Skeletal muscle tissue (tissue), 3 donors: ENCODE measurements at regions not wholly inside any gene's neighbourhood (a gene's known extent, or its start where the extent isn't known, plus 50 kb on each side); places are given as distances from the start of the nearest gene placed in this dataset.

Experiments used
- H3K27ac ChIP-seq: one replicate; pipeline ENCODE4 v1.7.0; 2013; ENCODE audit warnings: mild to moderate bottlenecking, low read depth, low read length, inconsistent platforms
- H3K27me3 ChIP-seq, 3 donors: one replicate each; pipeline ENCODE4 v1.7.0; 2013; ENCODE audit warnings: low read length in 3 of 3; ENCODE audit not compliant: control insufficient read depth in 3 of 3, insufficient read depth in 3 of 3
- H3K36me3 ChIP-seq, 3 donors: one replicate each; pipeline ENCODE4 v1.7.0; 2013; ENCODE audit warnings: low read length in 3 of 3; ENCODE audit not compliant: control insufficient read depth in 3 of 3, insufficient read depth in 3 of 3
- H3K4me1 ChIP-seq, 3 donors: one replicate each; pipeline ENCODE4 v1.7.0; 2013; ENCODE audit warnings: low read length in 3 of 3, mild to moderate bottlenecking in 3 of 3; ENCODE audit not compliant: control insufficient read depth in 3 of 3, insufficient read depth in 3 of 3
- H3K4me3 ChIP-seq, 3 donors: one replicate each; pipeline ENCODE4 v1.7.0; 2013; ENCODE audit warnings: low read length in 3 of 3
- H3K9ac ChIP-seq, 3 donors: one replicate each; pipeline ENCODE4 v1.7.0; 2013; ENCODE audit warnings: low read length in 3 of 3, mild to moderate bottlenecking in 3 of 3, moderate library complexity in 2 of 3, low read depth in 1 of 3
- H3K9me3 ChIP-seq, 3 donors: one replicate each; pipeline ENCODE4 v1.7.0; 2013; ENCODE audit warnings: low read length in 3 of 3; ENCODE audit not compliant: control insufficient read depth in 3 of 3
- donor health status: Osteomylitis.

GRCh38 chr13:60925686-60926085 lies 490.0 kb downstream of the PCDH20 start:
- Histone ChIP-seq H3K36me3 (no peaks in the 10 kb centered on the region), H3K9ac (no peak overlapping the region), H3K4me1 (no peaks in the 10 kb centered on the region), H3K27me3 (no peaks in the 10 kb centered on the region), H3K27ac (no peak overlapping the region), H3K9me3 (no peaks in the 10 kb centered on the region), H3K4me3 (no peak overlapping the region)

GRCh38 chr13:60924856-60925255 lies 490.8 kb downstream of the PCDH20 start:
- Histone ChIP-seq H3K9ac (no peak overlapping the region), H3K4me3 (no peak overlapping the region), H3K27me3 (no peaks in the 10 kb centered on the region), H3K36me3 (no peaks in the 10 kb centered on the region), H3K27ac (no peak overlapping the region), H3K4me1 (no peaks in the 10 kb centered on the region), H3K9me3 (no peaks in the 10 kb centered on the region)

GRCh38 chr13:60922576-60923231 lies 492.9 kb downstream of the PCDH20 start:
- Histone ChIP-seq H3K4me1 (no peaks in the 10 kb centered on the region), H3K4me3 (no peak overlapping the region)

GRCh38 chr13:60893801-60894200 lies 496.8 kb downstream of the TDRD3 start:
- H3K27me3 ChIP-seq = no peaks in the 10 kb centered on the region
- no peak overlapping the region for H3K4me3 ChIP-seq
- H3K9ac ChIP-seq = no peak overlapping the region
- H3K4me1 ChIP-seq = no peaks in the 10 kb centered on the region
- no peak overlapping the region for H3K27ac ChIP-seq
- no peaks in the 10 kb centered on the region for H3K36me3 ChIP-seq
- H3K9me3 ChIP-seq = no peaks in the 10 kb centered on the region

More at GRCh38 chr13:60922576-60923231, 492.9 kb downstream of the PCDH20 start:
- Histone ChIP-seq H3K27ac (no peak overlapping the region), H3K9ac (no peak overlapping the region), H3K9me3 (no peaks in the 10 kb centered on the region), H3K36me3 (no peaks in the 10 kb centered on the region), H3K27me3 (no peaks in the 10 kb centered on the region)

- no peak overlapping the region for H3K9ac ChIP-seq
- H3K27ac ChIP-seq = no peak overlapping the region
- no peak overlapping the region for H3K4me3 ChIP-seq
- no peaks in the 10 kb centered on the region for H3K36me3 ChIP-seq
- no peaks in the 10 kb centered on the region for H3K9me3 ChIP-seq
- no peaks in the 10 kb centered on the region for H3K4me1 ChIP-seq
- H3K27me3 ChIP-seq = no peaks in the 10 kb centered on the region
These were observed 490.7 kb downstream of the TDRD3 start for GRCh38 chr13:60887711-60888110.

GRCh38 chr13:60881507-60881906 lies 484.5 kb downstream of the TDRD3 start:
- Histone ChIP-seq H3K36me3 (no peaks in the 10 kb centered on the region), H3K4me3 (no peak overlapping the region), H3K4me1 (no peaks in the 10 kb centered on the region), H3K9ac (no peak overlapping the region), H3K9me3 (no peaks in the 10 kb centered on the region), H3K27ac (no peak overlapping the region), H3K27me3 (no peaks in the 10 kb centered on the region)

GRCh38 chr13:60873116-60873515 lies 476.1 kb downstream of the TDRD3 start:
- Histone ChIP-seq H3K36me3 (no peaks in the 10 kb centered on the region), H3K9me3 (no peaks in the 10 kb centered on the region)

GRCh38 chr13:60869941-60870613 lies 473.1 kb downstream of the TDRD3 start:
- Histone ChIP-seq H3K27me3 (no peaks in the 10 kb centered on the region), H3K4me1 (no peaks in the 10 kb centered on the region), H3K27ac (no peak overlapping the region), H3K4me3 (no peak overlapping the region), H3K9me3 (no peaks in the 10 kb centered on the region), H3K36me3 (no peaks in the 10 kb centered on the region), H3K9ac (no peak overlapping the region)

More at GRCh38 chr13:60873116-60873515, 476.1 kb downstream of the TDRD3 start:
- Histone ChIP-seq H3K4me1 (no peaks in the 10 kb centered on the region), H3K27me3 (no peaks in the 10 kb centered on the region), H3K9ac (no peak overlapping the region), H3K27ac (no peak overlapping the region), H3K4me3 (no peak overlapping the region)

GRCh38 chr13:60869225-60869624 lies 472.2 kb downstream of the TDRD3 start:
- H3K4me1 ChIP-seq = no peaks in the 10 kb centered on the region
- no peak overlapping the region for H3K9ac ChIP-seq
- no peaks in the 10 kb centered on the region for H3K36me3 ChIP-seq
- H3K27ac ChIP-seq = no peak overlapping the region
- H3K9me3 ChIP-seq = no peaks in the 10 kb centered on the region
- H3K27me3 ChIP-seq = no peaks in the 10 kb centered on the region
- H3K4me3 ChIP-seq = no peak overlapping the region

- no peaks in the 10 kb centered on the region for H3K27me3 ChIP-seq
- H3K4me1 ChIP-seq = no peaks in the 10 kb centered on the region
- no peak overlapping the region for H3K9ac ChIP-seq
- no peak overlapping the region for H3K27ac ChIP-seq
- H3K4me3 ChIP-seq = no peak overlapping the region
- H3K36me3 ChIP-seq = no peaks in the 10 kb centered on the region
- no peaks in the 10 kb centered on the region for H3K9me3 ChIP-seq
These were observed 465.0 kb downstream of the TDRD3 start for GRCh38 chr13:60862036-60862435.
